ENCODE measurements at regions not wholly inside any gene's neighbourhood (a gene's known extent, or its start where the extent isn't known, plus 50 kb on each side); places are given as distances from the start of the nearest gene placed in this dataset.

DNA sequence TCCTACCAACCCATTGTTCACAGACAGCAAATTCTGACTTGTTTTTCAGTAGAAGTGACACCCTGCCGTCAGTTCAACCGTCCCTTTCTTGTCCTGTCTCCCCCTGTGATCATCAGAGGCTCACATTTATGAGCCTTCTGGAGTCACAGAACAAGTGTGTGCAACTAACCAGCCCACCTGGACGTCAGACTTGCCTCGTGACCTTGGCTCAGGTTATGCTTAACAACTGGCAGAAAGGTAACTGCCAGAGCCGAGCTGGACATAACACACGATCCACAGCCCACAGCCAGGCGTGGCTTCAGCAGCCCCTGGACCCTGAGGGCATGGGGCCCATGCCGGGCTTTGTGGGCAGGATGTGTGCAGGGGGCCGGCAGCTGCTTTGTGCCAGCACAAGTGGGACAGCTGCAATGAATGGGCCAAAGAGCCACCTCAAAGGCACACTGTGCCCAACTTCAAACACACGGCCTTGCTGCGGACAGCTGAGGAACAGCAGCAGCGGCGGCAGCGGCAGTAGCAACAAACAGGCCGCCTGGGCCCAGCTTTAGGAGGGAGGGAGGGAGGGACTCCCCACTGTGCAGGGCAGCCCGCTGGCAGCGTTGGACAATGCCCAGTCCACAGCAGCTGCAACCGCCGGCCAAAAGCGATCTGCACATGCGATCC, 103.9 kb downstream of the ZBTB18 start:
- TF ChIP-seq, protein P1, sequence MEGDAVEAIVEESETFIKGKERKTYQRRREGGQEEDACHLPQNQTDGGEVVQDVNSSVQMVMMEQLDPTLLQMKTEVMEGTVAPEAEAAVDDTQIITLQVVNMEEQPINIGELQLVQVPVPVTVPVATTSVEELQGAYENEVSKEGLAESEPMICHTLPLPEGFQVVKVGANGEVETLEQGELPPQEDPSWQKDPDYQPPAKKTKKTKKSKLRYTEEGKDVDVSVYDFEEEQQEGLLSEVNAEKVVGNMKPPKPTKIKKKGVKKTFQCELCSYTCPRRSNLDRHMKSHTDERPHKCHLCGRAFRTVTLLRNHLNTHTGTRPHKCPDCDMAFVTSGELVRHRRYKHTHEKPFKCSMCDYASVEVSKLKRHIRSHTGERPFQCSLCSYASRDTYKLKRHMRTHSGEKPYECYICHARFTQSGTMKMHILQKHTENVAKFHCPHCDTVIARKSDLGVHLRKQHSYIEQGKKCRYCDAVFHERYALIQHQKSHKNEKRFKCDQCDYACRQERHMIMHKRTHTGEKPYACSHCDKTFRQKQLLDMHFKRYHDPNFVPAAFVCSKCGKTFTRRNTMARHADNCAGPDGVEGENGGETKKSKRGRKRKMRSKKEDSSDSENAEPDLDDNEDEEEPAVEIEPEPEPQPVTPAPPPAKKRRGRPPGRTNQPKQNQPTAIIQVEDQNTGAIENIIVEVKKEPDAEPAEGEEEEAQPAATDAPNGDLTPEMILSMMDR (IDR thresholded peaks at IDR 0.05; ENCODE audit: low read length) = no peak
- TF ChIP-seq EZH2 (IDR thresholded peaks at IDR 0.05; ENCODE audit: borderline replicate concordance, low read length) = no peak
